ENCODE measurements at regions not wholly inside any gene's neighbourhood (a gene's known extent, or its start where the extent isn't known, plus 50 kb on each side); places are given as distances from the start of the nearest gene placed in this dataset.
"Not testable (repeated sequence)": the region's sequence is repeated elsewhere in the genome, so short reads cannot be mapped to it uniquely, and the experiment has no call there.

- H3K4me3 ChIP-seq (ENCODE audit: low read length); H3K4me1 ChIP-seq (ENCODE audit: insufficient read depth, low read length); H3K27me3 ChIP-seq (ENCODE audit: insufficient read depth, low read length); H3K9me3 ChIP-seq (ENCODE audit: low read depth, low read length): not testable (repeated sequence)
These were observed 473.3 kb downstream of the SPATA31A6 start for GRCh38 chr9:42656789-42657188.

- H3K27me3 ChIP-seq (ENCODE audit: insufficient read depth, low read length); H3K4me3 ChIP-seq (ENCODE audit: low read length); H3K4me1 ChIP-seq (ENCODE audit: insufficient read depth, low read length); H3K9me3 ChIP-seq (ENCODE audit: low read depth, low read length): not testable (repeated sequence)
These were observed 474.0 kb downstream of the SPATA31A6 start for GRCh38 chr9:42657496-42657895.

GRCh38 chr9:42697146-42697545 is 513.7 kb downstream of the SPATA31A6 start:
- not testable (repeated sequence) for H3K4me1 ChIP-seq (ENCODE audit: insufficient read depth, low read length); H3K9me3 ChIP-seq (ENCODE audit: low read depth, low read length); H3K4me3 ChIP-seq (ENCODE audit: low read length); H3K27me3 ChIP-seq (ENCODE audit: insufficient read depth, low read length)

- not testable (repeated sequence) for H3K9me3 ChIP-seq (ENCODE audit: low read depth, low read length); H3K4me1 ChIP-seq (ENCODE audit: insufficient read depth, low read length); H3K27me3 ChIP-seq (ENCODE audit: insufficient read depth, low read length); H3K4me3 ChIP-seq (ENCODE audit: low read length)
These were observed 519.4 kb downstream of the SPATA31A6 start for GRCh38 chr9:42702890-42703289.

GRCh38 chr9:42724841-42725835 is 541.7 kb downstream of the SPATA31A6 start:
- not testable (repeated sequence) for H3K4me1 ChIP-seq (ENCODE audit: insufficient read depth, low read length); H3K9me3 ChIP-seq (ENCODE audit: low read depth, low read length); H3K4me3 ChIP-seq (ENCODE audit: low read length); H3K27me3 ChIP-seq (ENCODE audit: insufficient read depth, low read length)

GRCh38 chr9:42743030-42743814 is 559.8 kb downstream of the SPATA31A6 start:
- H3K27me3 ChIP-seq (ENCODE audit: insufficient read depth, low read length); H3K9me3 ChIP-seq (ENCODE audit: low read depth, low read length); H3K4me3 ChIP-seq (ENCODE audit: low read length); H3K4me1 ChIP-seq (ENCODE audit: insufficient read depth, low read length): not testable (repeated sequence)

GRCh38 chr9:42757251-42757650 is 573.8 kb downstream of the SPATA31A6 start:
- not testable (repeated sequence) for H3K27me3 ChIP-seq (ENCODE audit: insufficient read depth, low read length); H3K4me1 ChIP-seq (ENCODE audit: insufficient read depth, low read length); H3K4me3 ChIP-seq (ENCODE audit: low read length); H3K9me3 ChIP-seq (ENCODE audit: low read depth, low read length)

- not testable (repeated sequence) for H3K27me3 ChIP-seq (ENCODE audit: insufficient read depth, low read length); H3K9me3 ChIP-seq (ENCODE audit: low read depth, low read length); H3K4me3 ChIP-seq (ENCODE audit: low read length); H3K4me1 ChIP-seq (ENCODE audit: insufficient read depth, low read length)
These were observed 575.9 kb downstream of the SPATA31A6 start for GRCh38 chr9:42759320-42759719.

- H3K4me3 ChIP-seq (ENCODE audit: low read length); H3K9me3 ChIP-seq (ENCODE audit: low read depth, low read length): not testable (repeated sequence)
These were observed 598.7 kb downstream of the SPATA31A6 start for GRCh38 chr9:42782201-42782600.

GRCh38 chr9:42792725-42793124 is 609.3 kb downstream of the SPATA31A6 start:
- not testable (repeated sequence) for H3K27me3 ChIP-seq (ENCODE audit: insufficient read depth, low read length); H3K4me3 ChIP-seq (ENCODE audit: low read length); H3K4me1 ChIP-seq (ENCODE audit: insufficient read depth, low read length); H3K9me3 ChIP-seq (ENCODE audit: low read depth, low read length)

More at GRCh38 chr9:42782201-42782600, 598.7 kb downstream of the SPATA31A6 start:
- not testable (repeated sequence) for H3K27me3 ChIP-seq (ENCODE audit: insufficient read depth, low read length); H3K4me1 ChIP-seq (ENCODE audit: insufficient read depth, low read length)

- H3K27me3 ChIP-seq (ENCODE audit: insufficient read depth, low read length); H3K4me1 ChIP-seq (ENCODE audit: insufficient read depth, low read length); H3K9me3 ChIP-seq (ENCODE audit: low read depth, low read length); H3K4me3 ChIP-seq (ENCODE audit: low read length): not testable (repeated sequence)
These were observed 615.1 kb downstream of the SPATA31A6 start for GRCh38 chr9:42798571-42798970.

- not testable (repeated sequence) for H3K4me1 ChIP-seq (ENCODE audit: insufficient read depth, low read length); H3K27me3 ChIP-seq (ENCODE audit: insufficient read depth, low read length); H3K4me3 ChIP-seq (ENCODE audit: low read length); H3K9me3 ChIP-seq (ENCODE audit: low read depth, low read length)
These were observed 619.3 kb downstream of the SPATA31A6 start for GRCh38 chr9:42802716-42803115.

GRCh38 chr9:42806674-42807073 is 623.2 kb downstream of the SPATA31A6 start:
- H3K9me3 ChIP-seq (ENCODE audit: low read depth, low read length); H3K4me1 ChIP-seq (ENCODE audit: insufficient read depth, low read length); H3K27me3 ChIP-seq (ENCODE audit: insufficient read depth, low read length); H3K4me3 ChIP-seq (ENCODE audit: low read length): not testable (repeated sequence)

- H3K4me3 ChIP-seq (ENCODE audit: low read length); H3K4me1 ChIP-seq (ENCODE audit: insufficient read depth, low read length); H3K27me3 ChIP-seq (ENCODE audit: insufficient read depth, low read length); H3K9me3 ChIP-seq (ENCODE audit: low read depth, low read length): not testable (repeated sequence)
These were observed 638.0 kb downstream of the SPATA31A6 start for GRCh38 chr9:42821468-42821867.

GRCh38 chr9:42848156-42848555 is 664.7 kb downstream of the SPATA31A6 start:
- not testable (repeated sequence) for H3K27me3 ChIP-seq (ENCODE audit: insufficient read depth, low read length); H3K4me1 ChIP-seq (ENCODE audit: insufficient read depth, low read length); H3K4me3 ChIP-seq (ENCODE audit: low read length); H3K9me3 ChIP-seq (ENCODE audit: low read depth, low read length)
